ENCODE measurements at regions not wholly inside any gene's neighbourhood (a gene's known extent, or its start where the extent isn't known, plus 50 kb on each side); places are given as distances from the start of the nearest gene placed in this dataset.

DNA sequence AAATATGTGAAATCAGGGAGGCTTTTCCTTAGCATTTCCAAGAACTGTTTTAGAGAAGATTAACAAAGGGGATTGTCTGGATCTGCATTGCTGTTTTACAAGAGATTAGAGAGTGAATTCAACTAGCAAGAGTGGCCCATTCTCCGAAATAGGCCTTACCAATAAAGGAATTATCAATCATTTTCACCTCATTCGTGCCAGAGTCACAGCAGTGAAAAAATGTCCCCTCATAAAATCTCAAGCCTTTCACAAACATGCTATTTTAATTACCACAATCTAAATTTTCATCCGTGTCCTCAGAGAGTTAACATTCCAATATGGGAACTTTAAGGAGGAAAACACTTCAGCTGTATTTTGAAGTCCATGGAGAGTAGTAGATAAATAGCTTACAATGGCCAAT lies 979.6 kb downstream of the RPA4 start:
- Histone ChIP-seq H3K27ac (ENCODE audit: insufficient read length, low read depth, low read length) (no peak overlapping the region), H2BK12ac (ENCODE audit: insufficient read length, low read depth, low read length) (no peak overlapping the region), H2BK120ac (ENCODE audit: low read depth, low read length, poor library complexity, severe bottlenecking) (no peak overlapping the region), H2BK5ac (ENCODE audit: insufficient read length, low read length) (no peak overlapping the region), H2BK15ac (ENCODE audit: low read depth, low read length) (no peak overlapping the region), H3K4ac (ENCODE audit: low read depth, low read length) (no peak overlapping the region), H4K91ac (ENCODE audit: insufficient read length, low read depth, low read length) (no peak overlapping the region), H3K14ac (ENCODE audit: insufficient read depth, low read length) (no peak overlapping the region), H2BK20ac (ENCODE audit: low read depth, low read length, poor library complexity, severe bottlenecking) (no peak overlapping the region), H3K23ac (ENCODE audit: insufficient read length, low read depth, low read length) (no peak overlapping the region), H3K18ac (ENCODE audit: insufficient read length, low read depth, low read length) (no peak overlapping the region), H3K9ac (ENCODE audit: extremely low read depth, insufficient read length, low read length) (no peak overlapping the region), H3K4me1 (ENCODE audit: insufficient read depth, low read length) (no peaks in the 10 kb centered on the region), H3K4me2 (ENCODE audit: insufficient read depth, insufficient read length, low read length) (no peak overlapping the region), H3K27me3 (ENCODE audit: insufficient read depth, low read length) (no peaks in the 10 kb centered on the region), H4K8ac (replicated peaks; ENCODE audit: insufficient read length, low read depth, low read length) (no peak overlapping the region), H2AFZ (ENCODE audit: low read length) (no peak overlapping the region), H4K20me1 (ENCODE audit: control insufficient read depth, insufficient read depth, insufficient read length) (no peaks in the 10 kb centered on the region), H3K56ac (ENCODE audit: insufficient read length, low read depth, low read length) (no peak overlapping the region), H3K23me2 (ENCODE audit: insufficient read length, low read depth, low read length, poor library complexity, severe bottlenecking) (no peaks in the 10 kb centered on the region), H4K5ac (ENCODE audit: insufficient read length, low read depth, low read length) (no peak overlapping the region), H2AK5ac (ENCODE audit: insufficient read length, low read length) (no peak overlapping the region), H3K79me1 (ENCODE audit: insufficient read depth, low read depth, low read length, poor library complexity, severe bottlenecking) (no peaks in the 10 kb centered on the region), H3K79me2 (ENCODE audit: insufficient read depth, low read length) (no peaks in the 10 kb centered on the region), H3T11ph (ENCODE audit: low read length) (no peak overlapping the region), H3K9me3 (ENCODE audit: control insufficient read depth, low read depth, low read length) (no peaks in the 10 kb centered on the region)
- Mint-ChIP-seq H3K27ac (peak overlapping the region in 2 of 3 experiments; percentile 15 to 73; a peak in 3 of 7 replicates), H3K36me3 (ENCODE audit: insufficient read depth in 1 of 3, low read depth in 3 of 3) (no peaks in the 10 kb centered on the region), H3K4me3 (no peak overlapping the region), H3K4me1 (peaks cover 18 to 20% of the 10 kb centered on the region in 2 experiments), H3K9me3 (no peaks in the 10 kb centered on the region; a peak in 1 of 5 replicates), H3K27me3 (ENCODE audit: low read depth) (no peaks in the 10 kb centered on the region)
- no peak for TF ChIP-seq CTCF (conservative IDR thresholded peaks at IDR 0.05)
- no peak for DNase-seq
- WGBS (ENCODE audit: extremely low coverage, insufficient read length, low lambda C conversion rate) = no CpG with 5 or more reads among the region's 3 CpGs

Data from H9 (cell line).